ENCODE measurements at regions not wholly inside any gene's neighbourhood (a gene's known extent, or its start where the extent isn't known, plus 50 kb on each side); places are given as distances from the start of the nearest gene placed in this dataset.

DNA sequence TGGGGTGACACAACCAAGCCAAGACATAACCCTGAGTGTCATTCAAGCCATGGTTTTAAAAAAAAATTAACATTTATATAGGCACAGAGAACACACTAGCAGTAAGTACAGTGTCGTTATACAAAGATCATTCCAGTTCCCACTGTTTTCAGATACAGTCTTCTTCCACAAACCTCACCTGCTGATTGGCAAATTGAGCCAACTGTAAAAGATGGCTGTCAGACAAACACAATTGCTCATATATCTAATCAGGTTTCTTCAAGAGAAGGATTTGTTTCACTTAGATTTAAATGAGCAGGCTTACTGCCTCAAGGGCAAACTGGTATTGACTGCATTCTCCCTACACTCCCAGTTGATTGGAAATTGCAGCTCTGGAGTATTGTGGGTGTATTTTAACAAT is 308.9 kb downstream of the RBM26 start:
- no peak overlapping the region for H3K4me3 ChIP-seq (ENCODE audit: low read depth, low read length)
- no peak for TF ChIP-seq CTCF (IDR thresholded peaks at IDR 0.05; ENCODE audit: insufficient read depth, low read depth, low read length)
- no peak for DNase-seq (ENCODE audit: low read depth)

- H3K4me3 ChIP-seq (ENCODE audit: low read depth, low read length): no peak overlapping the region
- no peak for TF ChIP-seq CTCF (IDR thresholded peaks at IDR 0.05; ENCODE audit: insufficient read depth, low read depth, low read length)
- DNase-seq (ENCODE audit: low read depth): no peak
Observed at GRCh38 chr13:79096099-79096498, 310.0 kb downstream of the RBM26 start.

- DNase-seq (ENCODE audit: low read depth): peak; percentile 1
- no peak overlapping the region for H3K4me3 ChIP-seq (ENCODE audit: low read depth, low read length)
- TF ChIP-seq CTCF (IDR thresholded peaks at IDR 0.05; ENCODE audit: insufficient read depth, low read depth, low read length): no peak
Observed at GRCh38 chr13:79090552-79091124, 315.4 kb downstream of the RBM26 start.

GRCh38 chr13:79084802-79085424 is 321.1 kb downstream of the RBM26 start:
- H3K4me3 ChIP-seq (ENCODE audit: low read depth, low read length): no peak overlapping the region
- DNase-seq (ENCODE audit: low read depth): no peak
- no peak for TF ChIP-seq CTCF (IDR thresholded peaks at IDR 0.05; ENCODE audit: insufficient read depth, low read depth, low read length)

DNA sequence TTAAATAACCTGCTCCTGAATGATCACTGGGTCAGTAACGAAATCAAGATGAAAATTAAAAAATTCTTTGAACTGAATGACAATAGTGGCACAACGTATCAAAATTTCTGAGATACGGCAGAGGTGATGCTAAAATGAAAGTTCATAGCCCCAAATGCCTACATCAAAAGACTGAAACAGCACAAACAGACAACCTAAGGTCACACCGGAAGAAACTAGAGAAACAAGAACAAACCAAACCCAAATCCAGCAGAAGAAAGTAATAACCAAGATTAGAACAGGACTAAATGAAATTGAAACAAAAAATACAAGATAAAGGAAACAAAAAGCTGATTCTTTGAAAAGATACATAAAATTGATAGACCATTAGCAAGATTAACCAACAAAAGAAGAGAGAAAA is 324.1 kb downstream of the RBM26 start:
- no peak overlapping the region for H3K4me3 ChIP-seq (ENCODE audit: low read depth, low read length)
- TF ChIP-seq CTCF (IDR thresholded peaks at IDR 0.05; ENCODE audit: insufficient read depth, low read depth, low read length): no peak
- no peak for DNase-seq (ENCODE audit: low read depth)

GRCh38 chr13:79079351-79079839 is 326.7 kb downstream of the RBM26 start:
- no peak for DNase-seq (ENCODE audit: low read depth)
- no peak for TF ChIP-seq CTCF (IDR thresholded peaks at IDR 0.05; ENCODE audit: insufficient read depth, low read depth, low read length)
- no peak overlapping the region for H3K4me3 ChIP-seq (ENCODE audit: low read depth, low read length)

GRCh38 chr13:79075703-79076102 is 330.4 kb downstream of the RBM26 start:
- no peak for TF ChIP-seq CTCF (IDR thresholded peaks at IDR 0.05; ENCODE audit: insufficient read depth, low read depth, low read length)
- no peak for DNase-seq (ENCODE audit: low read depth)

More at GRCh38 chr13:79075703-79076102, 330.4 kb downstream of the RBM26 start:
- no peak overlapping the region for H3K4me3 ChIP-seq (ENCODE audit: low read depth, low read length)

Measured in fibroblast of villous mesenchyme (primary cell).